ENCODE measurements at regions not wholly inside any gene's neighbourhood (a gene's known extent, or its start where the extent isn't known, plus 50 kb on each side); places are given as distances from the start of the nearest gene placed in this dataset.
A peak's percentile ranks its signal among the peaks of the same experiment; 100 is the strongest.

- no peak for DNase-seq (ENCODE audit: low read depth)
These were observed 324.8 kb upstream of the FAR2 start for GRCh38 chr12:28824193-28824846.

GRCh38 chr12:28824849-28825248, 324.2 kb upstream of the FAR2 start:
- DNase-seq (ENCODE audit: low read depth) = no peak

GRCh38 chr12:28826766-28827165, 322.3 kb upstream of the FAR2 start:
- peak; percentile 13 for DNase-seq (ENCODE audit: low read depth)

GRCh38 chr12:28827861-28828260, 321.2 kb upstream of the FAR2 start:
- DNase-seq (ENCODE audit: low read depth) = no peak

DNA sequence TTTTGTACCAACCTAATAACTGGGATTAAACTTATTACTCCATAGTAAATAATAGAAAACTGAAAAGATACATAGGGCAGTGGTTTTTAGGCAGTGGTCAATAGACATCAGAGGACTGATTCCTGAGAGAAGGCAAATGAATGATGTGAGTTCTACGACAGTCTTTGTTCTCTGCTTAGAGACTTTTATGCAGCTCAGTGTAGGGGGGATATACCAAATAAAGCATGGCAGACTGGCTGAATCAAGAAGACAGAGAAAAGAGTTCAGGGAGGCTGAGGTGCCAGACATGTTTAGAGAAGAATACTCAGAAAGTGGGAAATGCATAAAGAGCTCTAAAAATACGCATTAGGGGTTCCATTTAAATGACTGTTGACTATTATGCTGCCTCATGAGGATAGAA, 320.8 kb upstream of the FAR2 start:
- DNase-seq (ENCODE audit: low read depth) = no peak

DNA sequence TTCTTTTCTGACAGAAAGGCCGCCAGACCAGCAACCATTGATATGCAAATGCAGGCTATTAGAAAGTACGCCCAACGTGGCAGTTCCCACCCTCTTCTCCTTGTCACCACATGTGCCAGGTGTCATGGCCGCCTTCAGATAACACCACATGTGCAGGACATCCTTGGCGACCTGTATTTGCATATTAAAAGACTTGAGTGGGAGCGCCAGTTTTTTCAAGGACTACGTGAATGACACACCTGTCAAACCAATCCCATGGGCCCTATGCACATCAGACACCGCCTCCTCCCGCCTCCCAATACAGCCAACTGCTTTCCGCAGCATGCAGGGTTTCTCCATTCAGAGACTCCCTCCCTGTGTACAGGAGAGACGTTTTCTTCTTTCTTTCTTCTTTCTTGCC, 318.6 kb upstream of the FAR2 start:
- DNase-seq (ENCODE audit: low read depth) = no peak

DNA sequence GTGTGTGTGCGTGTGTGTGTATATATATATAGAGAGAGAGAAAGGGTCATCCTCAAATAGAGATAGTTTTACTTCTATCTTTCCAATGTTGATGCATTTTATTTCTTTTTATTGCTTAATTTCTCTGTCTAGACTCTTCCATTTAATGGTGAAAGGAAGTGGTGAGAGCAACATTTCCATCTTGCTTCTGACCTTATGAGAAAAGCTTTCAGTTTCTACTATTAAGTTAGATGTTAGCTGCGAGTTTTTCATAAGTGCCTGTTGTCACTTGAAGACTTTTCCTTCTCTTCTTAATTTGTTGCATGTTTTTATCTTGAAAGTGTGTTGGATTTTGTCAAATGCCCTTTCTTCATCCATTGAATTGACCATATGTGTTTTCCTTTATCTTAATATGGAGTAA, 304.4 kb upstream of the FAR2 start:
- DNase-seq (ENCODE audit: low read depth) = no peak

- no peak for DNase-seq (ENCODE audit: low read depth)
These were observed 297.3 kb upstream of the FAR2 start for GRCh38 chr12:28851781-28852180.

- DNase-seq (ENCODE audit: low read depth) = peak; percentile 31
These were observed 293.2 kb upstream of the FAR2 start for GRCh38 chr12:28855761-28856310.

GRCh38 chr12:28857369-28857768, 291.7 kb upstream of the FAR2 start:
- no peak for DNase-seq (ENCODE audit: low read depth)

DNA sequence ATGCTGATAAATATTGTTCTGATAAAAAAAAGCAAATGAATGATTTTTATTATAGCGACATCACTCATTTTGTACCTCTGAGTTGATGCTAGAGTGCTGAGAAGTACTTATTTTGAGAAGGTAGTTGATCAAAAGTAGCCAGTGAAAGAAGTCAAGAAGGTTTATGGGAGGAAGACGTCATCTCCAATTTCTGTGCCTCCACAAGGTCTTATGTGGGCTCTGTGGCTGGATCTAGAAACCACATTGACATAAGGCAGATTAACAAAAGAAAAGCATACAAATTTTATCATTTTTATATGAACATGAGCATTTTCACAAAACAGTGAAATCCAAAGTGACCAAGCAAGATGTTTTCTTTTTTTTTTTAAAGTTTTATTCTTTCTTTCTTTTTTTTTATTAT, 289.5 kb upstream of the FAR2 start:
- peak; percentile 28 for DNase-seq (ENCODE audit: low read depth)

- DNase-seq (ENCODE audit: low read depth) = peak; percentile 50
These were observed 283.3 kb upstream of the FAR2 start for GRCh38 chr12:28865776-28866175.

DNA sequence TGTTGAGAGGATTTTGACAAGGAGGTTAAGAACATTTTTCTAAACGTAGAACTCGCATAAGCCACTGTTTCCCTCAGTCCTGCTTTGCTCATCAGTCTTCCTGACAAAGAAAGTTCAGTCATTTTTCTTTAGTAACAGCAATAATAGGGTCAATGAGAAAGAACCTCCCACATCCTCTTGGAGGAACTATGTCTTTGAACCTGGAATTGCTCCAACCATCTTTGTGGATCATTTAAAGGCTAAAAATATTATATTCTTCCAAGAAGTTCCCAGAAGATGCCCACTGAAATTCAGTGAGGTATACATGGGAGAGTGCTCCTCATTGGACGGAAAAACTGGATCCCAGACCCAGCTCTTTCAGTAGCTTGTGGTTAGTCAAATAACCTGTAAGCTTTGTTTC, 282.8 kb upstream of the FAR2 start:
- DNase-seq (ENCODE audit: low read depth) = no peak

DNA sequence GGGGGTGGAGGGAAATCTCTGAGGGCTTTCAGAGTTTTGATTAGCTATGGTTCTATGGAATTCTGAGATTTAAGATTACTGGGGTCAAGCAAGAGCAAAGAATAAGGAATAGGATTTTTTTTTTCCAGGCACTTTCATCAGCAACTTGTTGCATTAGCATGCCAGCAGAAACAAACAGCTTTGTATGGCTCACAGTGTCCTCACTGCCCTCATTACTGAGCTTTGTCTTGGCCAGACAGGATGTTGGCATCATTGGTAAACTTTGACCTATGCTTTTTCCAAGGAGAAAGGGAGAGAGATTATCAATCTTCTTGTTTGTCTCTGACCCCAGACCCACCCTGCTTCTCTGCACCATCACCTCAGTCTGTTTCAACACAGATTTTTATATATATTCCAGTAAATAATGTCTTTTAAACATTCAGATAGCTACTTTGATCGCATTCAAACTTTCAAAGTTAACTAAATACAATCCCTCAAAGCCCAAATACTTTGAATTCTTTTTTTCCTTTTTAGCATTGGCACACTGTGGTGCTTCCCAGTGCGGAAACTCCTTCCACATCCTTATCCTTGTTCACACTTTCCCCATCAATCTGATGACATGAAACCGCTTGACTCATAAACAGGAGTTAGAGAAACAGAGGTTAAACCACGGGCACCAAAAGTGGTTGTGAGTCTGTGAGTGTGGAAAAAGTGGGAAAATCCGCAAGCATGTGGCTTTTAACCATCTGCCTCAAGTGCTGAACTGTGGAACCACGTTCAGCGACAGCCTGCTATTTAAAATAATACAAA, 282.2 kb upstream of the FAR2 start:
- DNase-seq (ENCODE audit: low read depth) = peak; percentile 53

- DNase-seq (ENCODE audit: low read depth) = no peak
These were observed 280.7 kb upstream of the FAR2 start for GRCh38 chr12:28868414-28868813.

- peak; percentile 91 for DNase-seq (ENCODE audit: low read depth)
These were observed 279.9 kb upstream of the FAR2 start for GRCh38 chr12:28869197-28869596.

- DNase-seq (ENCODE audit: low read depth) = peak; percentile 50
These were observed 278.1 kb upstream of the FAR2 start for GRCh38 chr12:28870839-28871440.

- DNase-seq (ENCODE audit: low read depth) = peak; percentile 80
These were observed 276.3 kb upstream of the FAR2 start for GRCh38 chr12:28872654-28873268.

DNA sequence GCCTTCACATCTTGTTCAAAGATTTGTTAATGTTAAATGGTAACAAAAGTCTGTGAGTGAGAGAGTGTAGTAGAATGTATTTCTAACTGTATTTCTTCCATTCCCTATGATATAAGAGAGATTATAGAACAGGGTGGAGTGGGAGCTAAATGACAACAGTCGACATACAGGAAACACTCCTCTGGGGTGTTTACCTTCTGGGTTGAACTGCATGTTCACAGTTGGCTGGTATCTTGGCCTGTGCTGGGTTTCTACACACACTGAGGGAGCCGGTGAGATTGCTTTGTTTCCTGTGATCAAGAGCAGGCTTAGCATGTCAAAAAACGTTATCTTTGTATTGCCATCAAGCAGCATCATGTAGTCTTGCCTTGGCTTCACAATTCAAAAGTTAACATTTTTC, 274.3 kb upstream of the FAR2 start:
- DNase-seq (ENCODE audit: low read depth) = no peak

DNA sequence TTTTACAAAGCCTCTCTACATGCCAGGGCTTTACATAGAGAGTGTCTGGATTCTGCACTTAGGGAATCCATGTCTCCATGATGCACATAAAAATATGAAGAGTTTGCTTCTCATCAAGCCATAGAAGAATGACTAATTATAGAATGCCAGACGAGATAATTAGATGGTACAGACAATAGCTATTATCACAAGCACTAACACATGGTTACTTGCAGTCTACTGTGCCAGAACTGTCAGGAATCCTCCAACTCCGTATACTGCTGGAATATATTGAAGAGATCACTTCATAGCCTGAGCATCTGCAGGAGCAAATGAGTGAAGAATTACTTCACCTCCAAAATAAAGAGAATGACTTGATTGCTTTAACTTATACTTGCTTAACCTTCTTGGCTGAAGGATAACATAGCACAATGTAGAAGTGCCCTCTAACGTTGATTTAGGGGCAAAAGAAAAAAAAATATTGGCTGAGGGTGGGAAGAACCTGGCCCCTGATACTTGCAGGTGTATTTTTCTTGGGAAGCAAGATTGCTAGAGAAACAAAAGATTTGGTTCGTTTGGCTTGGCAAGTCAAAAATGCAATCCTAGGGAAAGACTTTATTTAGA, 272.8 kb upstream of the FAR2 start:
- DNase-seq (ENCODE audit: low read depth) = no peak

DNA sequence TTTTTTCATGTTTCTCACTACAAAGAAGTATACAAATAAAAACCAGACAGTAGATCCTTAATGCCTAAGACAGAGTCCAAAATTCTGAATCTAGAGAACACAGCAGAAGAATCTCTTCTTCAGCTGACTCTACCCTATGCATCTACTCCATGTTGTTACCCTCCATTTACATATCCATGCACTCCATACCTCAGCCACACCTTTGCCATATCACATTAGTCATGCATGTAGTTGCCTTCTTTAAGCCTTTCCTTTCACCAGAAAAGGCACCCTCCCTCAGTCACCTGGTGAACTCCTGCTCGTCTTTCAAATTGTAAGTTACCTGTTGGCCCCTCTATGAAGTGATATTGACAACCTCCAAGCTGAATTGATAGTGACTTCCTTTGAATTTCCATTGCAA, 271.2 kb upstream of the FAR2 start:
- DNase-seq (ENCODE audit: low read depth) = no peak

DNA sequence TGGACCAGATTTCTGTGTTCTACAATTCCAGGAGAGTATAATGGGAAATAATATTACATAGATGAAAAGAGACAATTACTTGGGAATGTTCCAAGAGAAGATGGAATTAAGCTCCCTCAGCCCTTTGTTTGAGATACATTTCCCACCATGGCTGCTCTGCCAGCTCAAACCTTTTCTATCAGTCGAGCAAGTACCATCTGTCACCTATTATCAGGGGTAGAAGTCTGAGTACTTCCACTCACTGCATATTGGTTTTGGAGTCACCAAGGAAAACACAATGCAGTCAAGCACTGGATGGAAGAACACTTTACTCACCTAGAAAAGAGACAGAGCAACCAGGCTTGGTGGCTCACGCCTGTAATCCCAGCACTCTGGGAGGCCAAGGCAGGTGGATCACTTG, 270.4 kb upstream of the FAR2 start:
- no peak for DNase-seq (ENCODE audit: low read depth)

Measured in amniotic epithelial cell (primary cell).